ENCODE measurements at regions not wholly inside any gene's neighbourhood (a gene's known extent, or its start where the extent isn't known, plus 50 kb on each side); places are given as distances from the start of the nearest gene placed in this dataset.

DNA sequence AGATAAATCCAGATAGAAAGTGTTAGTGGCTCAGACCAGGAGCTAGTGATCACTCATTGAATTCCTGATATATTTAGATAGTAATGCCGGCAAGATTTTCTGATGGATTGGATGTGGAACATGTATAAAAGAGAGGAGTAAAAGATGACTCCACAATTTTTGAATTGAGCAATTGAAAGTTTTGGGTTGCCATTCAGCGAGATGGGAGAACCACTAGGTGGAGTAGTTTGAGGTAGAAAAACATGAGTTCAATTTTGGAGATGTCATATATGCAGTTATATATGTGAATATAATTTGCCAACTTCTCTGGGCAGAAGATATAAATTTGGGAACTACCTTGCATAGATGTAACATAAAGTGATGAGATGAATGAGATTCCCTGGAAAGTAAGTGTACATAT is 502.5 kb upstream of the SEMA6A start:
- Mint-ChIP-seq H3K27ac (no peak overlapping the region), H3K27me3 (ENCODE audit: low read depth) (no peaks in the 10 kb centered on the region), H3K4me1 (peaks cover 6 to 8% of the 10 kb centered on the region in 2 experiments), H3K36me3 (ENCODE audit: insufficient read depth in 1 of 3, low read depth in 3 of 3) (peaks cover 0 to under 1% (median 0%) of the 10 kb centered on the region in 3 experiments; a peak in 1 of 7 replicates), H3K9me3 (no peaks in the 10 kb centered on the region), H3K4me3 (no peak overlapping the region)
- Histone ChIP-seq H4K91ac (ENCODE audit: insufficient read length, low read depth, low read length) (no peak overlapping the region), H2BK20ac (ENCODE audit: low read depth, low read length, poor library complexity, severe bottlenecking) (no peak overlapping the region), H4K8ac (replicated peaks; ENCODE audit: insufficient read length, low read depth, low read length) (no peak overlapping the region), H4K5ac (ENCODE audit: insufficient read length, low read depth, low read length) (no peak overlapping the region), H3K27ac (ENCODE audit: insufficient read length, low read depth, low read length) (no peak overlapping the region), H2BK120ac (ENCODE audit: low read depth, low read length, poor library complexity, severe bottlenecking) (no peak overlapping the region), H3K14ac (ENCODE audit: insufficient read depth, low read length) (no peak overlapping the region), H3K18ac (ENCODE audit: insufficient read length, low read depth, low read length) (no peak overlapping the region), H3T11ph (ENCODE audit: low read length) (no peak overlapping the region), H3K4me1 (ENCODE audit: insufficient read depth, low read length) (peaks cover 3% of the 10 kb centered on the region; the same call in 1 of the 2 replicates), H2AK5ac (ENCODE audit: insufficient read length, low read length) (no peak overlapping the region), H3K79me1 (ENCODE audit: insufficient read depth, low read depth, low read length, poor library complexity, severe bottlenecking) (no peaks in the 10 kb centered on the region), H3K79me2 (ENCODE audit: insufficient read depth, low read length) (no peaks in the 10 kb centered on the region), H3K4me2 (ENCODE audit: insufficient read depth, insufficient read length, low read length) (no peak overlapping the region), H3K23me2 (ENCODE audit: insufficient read length, low read depth, low read length, poor library complexity, severe bottlenecking) (no peaks in the 10 kb centered on the region), H2AFZ (ENCODE audit: low read length) (no peak overlapping the region), H2BK5ac (ENCODE audit: insufficient read length, low read length) (no peak overlapping the region), H3K4ac (ENCODE audit: low read depth, low read length) (no peak overlapping the region), H2BK15ac (ENCODE audit: low read depth, low read length) (no peak overlapping the region), H3K56ac (ENCODE audit: insufficient read length, low read depth, low read length) (no peak overlapping the region), H3K23ac (ENCODE audit: insufficient read length, low read depth, low read length) (no peak overlapping the region), H3K9ac (ENCODE audit: extremely low read depth, insufficient read length, low read length) (no peak overlapping the region), H3K9me3 (ENCODE audit: control insufficient read depth, low read depth, low read length) (no peaks in the 10 kb centered on the region), H3K27me3 (ENCODE audit: insufficient read depth, low read length) (no peaks in the 10 kb centered on the region), H2BK12ac (ENCODE audit: insufficient read length, low read depth, low read length) (no peak overlapping the region), H4K20me1 (ENCODE audit: control insufficient read depth, insufficient read depth, insufficient read length) (no peaks in the 10 kb centered on the region)
- no peak for DNase-seq
- TF ChIP-seq, protein P1, sequence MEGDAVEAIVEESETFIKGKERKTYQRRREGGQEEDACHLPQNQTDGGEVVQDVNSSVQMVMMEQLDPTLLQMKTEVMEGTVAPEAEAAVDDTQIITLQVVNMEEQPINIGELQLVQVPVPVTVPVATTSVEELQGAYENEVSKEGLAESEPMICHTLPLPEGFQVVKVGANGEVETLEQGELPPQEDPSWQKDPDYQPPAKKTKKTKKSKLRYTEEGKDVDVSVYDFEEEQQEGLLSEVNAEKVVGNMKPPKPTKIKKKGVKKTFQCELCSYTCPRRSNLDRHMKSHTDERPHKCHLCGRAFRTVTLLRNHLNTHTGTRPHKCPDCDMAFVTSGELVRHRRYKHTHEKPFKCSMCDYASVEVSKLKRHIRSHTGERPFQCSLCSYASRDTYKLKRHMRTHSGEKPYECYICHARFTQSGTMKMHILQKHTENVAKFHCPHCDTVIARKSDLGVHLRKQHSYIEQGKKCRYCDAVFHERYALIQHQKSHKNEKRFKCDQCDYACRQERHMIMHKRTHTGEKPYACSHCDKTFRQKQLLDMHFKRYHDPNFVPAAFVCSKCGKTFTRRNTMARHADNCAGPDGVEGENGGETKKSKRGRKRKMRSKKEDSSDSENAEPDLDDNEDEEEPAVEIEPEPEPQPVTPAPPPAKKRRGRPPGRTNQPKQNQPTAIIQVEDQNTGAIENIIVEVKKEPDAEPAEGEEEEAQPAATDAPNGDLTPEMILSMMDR (conservative IDR thresholded peaks at IDR 0.05): peak; percentile 73
- no CpG with 5 or more reads among the region's 2 CpGs for WGBS (ENCODE audit: extremely low coverage, insufficient read length, low lambda C conversion rate)
